HG02623 (cell line): ENCODE measurements at regions not wholly inside any gene's neighbourhood (a gene's known extent, or its start where the extent isn't known, plus 50 kb on each side); places are given as distances from the start of the nearest gene placed in this dataset.

Source experiments
- ATAC-seq: cut with Tn5 transposase; IDR thresholded peaks from one replicate; pipeline ENCODE4 v1.9.1; 2021; ENCODE audit warnings: moderate library complexity; ENCODE audit not compliant: unreplicated experiment

DNA sequence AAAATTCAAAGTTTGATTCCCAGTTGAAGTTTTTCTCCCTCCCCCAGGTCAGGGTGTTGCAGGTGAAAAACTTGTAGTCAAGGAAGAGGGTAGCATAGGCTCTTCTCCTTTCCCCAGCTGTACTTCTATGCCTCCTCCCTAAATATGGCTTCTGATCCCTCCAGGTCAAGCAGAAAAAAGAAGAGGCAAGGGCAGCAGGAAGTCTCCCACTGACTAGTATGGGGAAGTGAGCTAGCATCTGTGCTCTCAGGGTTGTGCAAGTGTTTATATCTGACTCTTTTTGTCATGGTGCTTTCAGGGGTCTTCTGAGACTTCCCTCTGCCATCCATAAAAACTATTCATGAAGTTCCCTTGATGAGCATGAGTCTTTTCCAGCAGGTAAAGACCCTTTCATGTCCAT lies 76.0 kb downstream of the ATPSCKMT start:
- ATAC-seq: no peak

DNA sequence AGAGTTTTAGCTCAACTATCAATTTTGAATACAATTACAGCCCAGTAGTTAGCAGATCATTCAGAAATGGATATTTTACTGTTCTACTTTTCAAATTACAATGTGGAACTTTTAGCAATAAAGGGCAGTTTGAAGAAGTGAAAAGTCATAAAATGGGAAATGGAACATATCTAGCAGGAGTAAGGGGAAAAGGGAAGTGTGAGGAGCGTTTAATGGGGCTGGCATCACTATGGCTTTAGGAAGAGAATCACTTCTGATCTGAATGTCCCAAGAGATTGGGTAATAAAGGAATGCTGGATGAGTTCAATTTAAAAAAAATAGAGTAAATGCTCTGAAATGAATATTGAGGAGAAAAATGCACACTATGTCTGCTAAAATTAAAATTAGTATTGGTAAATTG lies 77.4 kb downstream of the ATPSCKMT start:
- ATAC-seq: no peak

DNA sequence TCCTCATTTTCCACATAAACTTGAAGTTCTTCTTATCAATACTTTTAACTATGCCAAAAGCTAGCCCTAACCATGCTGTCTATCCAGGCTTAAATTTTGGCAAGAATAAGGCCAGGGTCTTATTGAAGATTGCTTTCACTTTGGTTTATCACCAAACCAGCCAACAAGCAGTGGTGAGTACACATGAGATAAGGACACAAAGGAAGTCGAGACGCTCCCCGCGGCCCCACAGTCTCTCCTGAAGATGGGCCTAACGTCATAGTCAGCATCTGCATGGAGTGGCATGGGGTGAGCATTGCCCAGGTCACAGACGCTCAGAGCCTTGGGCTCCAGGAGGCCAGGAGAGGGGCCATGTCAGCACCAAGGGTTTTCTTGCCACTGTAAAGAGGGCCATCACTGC lies 80.3 kb downstream of the ATPSCKMT start:
- no peak for ATAC-seq

DNA sequence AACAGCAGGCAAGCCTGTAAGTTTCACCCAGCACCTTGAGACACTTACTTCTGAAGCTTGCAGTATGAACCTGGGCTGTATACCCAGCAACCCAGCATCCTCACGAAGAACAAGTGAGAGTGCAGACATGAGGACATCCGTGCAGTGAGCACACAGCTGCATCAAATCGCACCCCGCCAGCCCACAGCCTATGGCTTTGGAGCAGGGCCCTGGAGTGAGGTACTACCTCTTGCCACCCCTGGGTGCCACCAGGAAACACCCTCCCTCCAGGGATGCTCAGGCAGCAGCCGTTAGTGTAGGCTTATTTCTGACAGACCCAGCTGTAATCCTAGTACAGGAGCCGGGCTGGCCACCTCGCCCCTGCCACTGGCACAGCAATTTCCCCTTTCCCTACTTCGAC lies 81.4 kb downstream of the ATPSCKMT start:
- ATAC-seq: no peak

DNA sequence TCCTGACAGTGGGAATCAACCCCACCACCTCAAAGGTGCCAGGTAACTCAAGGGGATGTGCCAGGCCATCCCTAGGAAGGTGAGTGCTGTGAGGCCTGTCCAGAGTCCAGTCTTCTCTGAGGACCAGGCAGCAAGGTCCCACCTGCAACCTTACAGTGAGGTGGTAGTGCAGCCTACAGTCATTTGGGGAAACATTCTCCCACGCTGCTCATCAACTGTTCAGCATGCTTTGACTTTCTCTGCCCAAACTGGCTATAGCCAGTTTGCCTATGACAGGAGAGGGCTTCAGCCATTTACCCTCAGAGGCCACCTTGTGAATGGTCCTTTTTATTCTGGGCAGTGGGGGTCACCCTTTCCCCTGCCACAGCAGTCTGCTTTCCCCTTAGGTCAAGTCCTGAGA lies 81.9 kb downstream of the ATPSCKMT start:
- ATAC-seq: no peak

DNA sequence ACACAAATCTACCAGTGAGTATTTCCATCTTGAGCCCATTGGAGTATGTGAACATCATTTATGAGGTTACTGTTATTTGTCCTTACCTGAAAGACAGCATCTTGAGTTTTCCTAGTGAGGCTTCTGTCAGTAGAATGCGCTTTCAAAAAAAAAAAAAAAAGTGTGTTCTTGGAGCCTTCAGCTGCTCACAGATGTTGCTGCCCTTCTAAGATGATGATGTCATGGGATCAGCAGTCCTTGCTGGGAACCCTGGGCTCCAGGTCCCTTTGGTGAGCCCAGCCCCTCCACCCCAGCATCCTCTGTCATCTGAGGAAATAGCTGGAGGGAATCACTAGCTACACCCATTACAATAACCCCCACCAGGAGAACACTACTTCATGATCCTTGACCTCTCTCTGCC lies 83.3 kb downstream of the ATPSCKMT start:
- no peak for ATAC-seq

DNA sequence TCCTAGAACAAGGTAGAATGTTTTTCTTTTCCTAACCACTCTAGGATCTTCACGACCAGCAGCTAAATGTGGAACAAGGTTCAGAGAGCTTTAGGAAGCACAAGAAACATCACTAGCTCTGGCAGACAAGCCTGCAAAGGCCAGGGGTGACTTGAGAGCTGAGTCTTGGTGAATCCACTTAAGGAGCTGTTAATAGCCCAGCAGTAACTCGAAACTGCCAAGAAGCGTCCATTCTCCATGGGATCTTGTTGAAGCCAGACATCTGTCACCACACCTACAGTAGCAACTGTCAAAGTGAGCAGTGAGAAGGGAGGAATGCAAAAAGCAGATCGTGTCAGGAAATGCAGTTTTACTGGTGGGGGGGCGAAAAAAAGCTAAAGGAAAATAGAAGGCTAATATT lies 87.2 kb downstream of the ATPSCKMT start:
- ATAC-seq: no peak

DNA sequence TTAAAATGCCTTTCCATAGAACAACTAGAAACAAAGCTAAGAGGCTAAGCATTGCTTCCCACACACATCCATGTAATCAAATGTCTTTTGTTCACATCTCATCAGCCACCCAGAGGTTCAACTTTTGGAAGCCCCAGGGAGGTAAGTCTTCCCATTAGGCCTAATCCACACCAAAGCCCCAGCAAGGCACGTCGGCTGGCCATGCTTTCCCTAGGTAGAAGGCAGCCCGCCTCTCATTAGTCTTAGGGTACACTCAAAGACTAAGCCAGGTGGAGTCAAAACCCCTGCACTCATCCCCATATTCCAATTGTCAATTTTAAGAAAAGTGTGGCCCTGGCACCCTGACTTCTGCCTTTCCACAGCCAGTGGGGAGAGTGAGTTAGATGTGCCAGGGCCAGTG lies 87.9 kb downstream of the ATPSCKMT start:
- no peak for ATAC-seq

DNA sequence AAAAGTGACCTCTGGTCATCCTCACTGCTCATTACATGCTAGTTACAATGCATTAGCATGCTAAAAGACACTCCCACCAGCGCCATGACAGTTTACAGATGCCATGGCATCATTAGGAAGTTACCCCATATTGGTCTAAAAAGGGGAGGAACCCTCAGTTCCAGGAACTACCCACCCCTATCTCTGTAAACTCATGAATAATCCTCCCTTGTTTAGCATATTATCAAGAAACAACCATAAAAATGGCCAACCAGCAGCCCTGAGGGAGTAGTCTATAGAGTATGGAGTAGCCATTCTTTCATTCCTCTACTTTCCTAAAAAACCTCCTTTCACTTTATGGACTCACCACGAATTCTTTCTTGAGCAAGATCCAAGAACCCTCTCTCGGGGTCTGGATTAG lies 89.4 kb downstream of the ATPSCKMT start:
- no peak for ATAC-seq

DNA sequence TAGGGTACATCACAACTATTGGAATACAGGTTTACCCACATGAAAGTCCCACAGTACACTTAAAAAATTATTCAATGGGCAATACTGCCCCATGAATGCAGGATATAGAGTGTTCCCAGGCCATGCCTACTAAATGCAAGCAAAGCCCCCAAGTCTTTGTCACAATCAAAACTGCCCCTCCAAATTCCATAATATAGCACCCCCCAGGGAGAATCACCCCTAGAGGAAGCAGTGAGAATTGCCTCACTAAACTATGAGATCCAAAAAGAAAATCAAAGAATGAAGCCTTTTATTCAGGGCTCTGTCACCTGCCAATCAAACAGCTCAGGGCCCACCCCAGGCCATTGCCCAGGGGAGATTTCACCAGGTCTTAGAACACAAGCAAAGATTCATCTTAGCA lies 90.8 kb downstream of the ATPSCKMT start:
- no peak for ATAC-seq

DNA sequence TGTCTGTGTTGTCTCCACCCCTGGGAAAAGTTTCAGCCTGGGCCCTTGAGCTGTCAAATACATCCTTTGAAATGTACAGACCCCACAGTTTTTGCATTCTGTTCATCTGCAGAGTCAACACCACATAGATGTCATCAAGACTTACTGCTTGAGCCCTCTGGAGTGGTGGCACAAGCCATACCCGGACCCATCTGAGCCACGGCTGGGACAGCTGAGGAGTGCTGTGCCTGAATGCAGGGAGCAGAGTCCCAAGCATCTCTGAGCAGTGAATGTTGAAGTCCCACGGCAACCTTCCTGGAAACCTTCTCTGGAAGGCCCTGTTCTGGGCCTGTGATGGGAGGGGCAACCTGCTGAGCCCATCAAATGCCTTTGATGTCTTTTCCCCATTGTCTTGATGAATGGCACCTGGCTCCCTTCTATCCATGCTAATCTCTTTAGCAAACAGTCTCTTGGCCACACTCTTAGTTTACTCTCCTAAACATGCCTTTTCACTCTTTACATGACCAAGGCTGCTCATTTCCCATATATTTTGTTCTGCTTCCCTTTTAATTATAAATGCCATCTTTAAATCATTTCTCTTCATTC lies 92.5 kb downstream of the ATPSCKMT start:
- ATAC-seq: no peak

DNA sequence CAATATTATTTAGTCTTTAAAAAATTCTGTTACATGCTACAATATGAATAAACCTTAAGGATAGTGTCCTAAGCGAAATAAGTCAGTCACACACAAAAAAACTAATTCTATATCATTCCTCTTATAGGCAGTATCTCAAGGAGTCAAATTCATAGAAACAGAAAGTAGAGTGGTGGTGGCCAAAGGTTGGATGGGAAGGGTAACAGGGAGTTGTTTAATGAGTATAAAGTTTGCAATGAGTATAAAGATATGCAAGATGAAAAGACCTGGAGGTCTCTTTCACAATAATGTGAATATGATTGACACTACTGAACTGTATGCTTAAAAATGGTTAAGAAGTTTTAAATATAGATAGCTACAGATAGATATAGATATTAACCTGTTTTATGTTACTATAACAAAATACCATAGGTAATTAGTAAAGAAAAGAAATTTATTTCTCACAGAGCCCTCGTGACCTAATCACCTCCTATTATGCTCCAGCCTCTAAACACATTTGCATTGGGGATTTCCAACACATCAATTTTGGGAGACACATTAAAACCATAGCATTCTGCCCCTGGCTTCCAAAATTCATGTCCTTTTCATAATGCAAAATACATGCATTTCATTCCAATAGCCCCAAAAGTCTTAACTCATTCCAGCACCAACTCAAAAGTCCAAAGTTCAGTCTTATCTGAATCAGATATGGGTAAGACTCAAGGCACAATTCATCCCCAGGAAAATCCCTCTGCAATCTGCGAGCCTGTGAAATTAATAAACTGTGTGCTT lies 93.6 kb downstream of the ATPSCKMT start:
- no peak for ATAC-seq

DNA sequence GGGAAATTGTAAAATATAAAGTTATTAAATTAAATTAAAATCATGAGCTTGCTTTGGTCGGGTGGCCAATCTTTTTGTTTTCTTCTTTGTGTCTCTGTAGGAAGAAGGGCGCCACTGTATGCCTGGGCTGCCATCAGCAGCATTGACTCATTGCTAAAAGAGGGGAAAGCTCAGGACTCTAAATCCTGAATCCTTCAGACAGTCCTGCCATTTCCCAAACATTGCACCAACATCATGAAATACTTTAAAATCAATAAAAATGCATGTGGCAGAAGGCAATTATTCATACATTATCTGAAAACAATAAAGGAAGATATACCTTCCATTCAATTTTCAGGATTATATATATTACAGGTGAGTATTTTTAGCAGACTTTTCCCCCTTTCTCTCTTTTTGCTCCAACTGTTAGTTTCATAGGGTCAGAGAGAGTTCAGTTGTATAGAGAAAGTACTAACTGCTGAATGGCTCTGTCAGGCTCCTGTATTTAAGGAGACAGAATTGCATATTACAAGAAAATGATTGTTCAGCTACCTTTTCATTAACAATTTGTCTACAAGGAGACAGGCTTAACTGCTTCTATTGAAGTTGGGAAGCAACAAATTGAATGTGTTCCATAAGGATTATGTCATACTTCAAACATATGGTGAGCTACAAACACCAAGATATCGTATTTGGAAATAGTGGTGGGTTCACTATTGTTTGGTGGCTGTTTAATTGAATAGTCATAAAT lies 95.7 kb downstream of the ATPSCKMT start:
- ATAC-seq: no peak

DNA sequence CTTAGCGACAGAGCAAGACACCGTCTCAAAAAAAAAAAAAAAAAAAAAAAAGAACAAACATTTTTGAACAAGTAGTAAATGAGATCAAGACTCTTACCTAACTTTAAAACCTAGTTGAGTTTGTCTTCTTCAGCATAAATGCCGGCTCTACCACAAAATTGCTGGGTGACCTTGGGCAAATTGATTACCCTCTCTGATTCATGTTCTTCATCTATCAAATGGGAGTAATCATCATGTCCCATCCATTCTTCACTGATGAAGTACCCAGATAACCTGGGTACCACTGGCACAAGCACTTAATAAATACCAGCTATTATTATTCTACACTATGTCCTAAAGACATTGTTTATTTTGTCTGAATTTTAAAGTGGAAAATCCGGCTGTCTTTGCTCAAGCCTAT lies 96.3 kb downstream of the ATPSCKMT start:
- ATAC-seq: no peak

DNA sequence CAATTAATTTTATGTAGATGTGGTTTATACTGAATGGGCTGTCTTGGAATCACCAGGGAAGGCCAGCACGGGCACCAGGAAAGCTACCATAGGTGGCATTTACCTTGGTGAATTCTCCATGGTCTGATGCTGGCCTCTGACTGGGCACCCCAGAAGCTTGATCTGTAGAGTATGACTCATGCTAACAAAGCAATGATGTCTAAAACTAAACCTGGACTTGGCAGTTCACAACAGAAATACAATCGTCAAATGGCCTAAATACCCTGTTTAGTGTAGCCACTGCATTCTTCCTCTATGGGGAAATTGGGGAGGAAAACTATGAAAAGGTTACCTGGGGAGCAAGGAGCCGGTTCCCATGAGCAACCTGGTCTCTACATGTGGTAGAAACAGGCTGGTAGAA lies 98.0 kb downstream of the ATPSCKMT start:
- no peak for ATAC-seq

DNA sequence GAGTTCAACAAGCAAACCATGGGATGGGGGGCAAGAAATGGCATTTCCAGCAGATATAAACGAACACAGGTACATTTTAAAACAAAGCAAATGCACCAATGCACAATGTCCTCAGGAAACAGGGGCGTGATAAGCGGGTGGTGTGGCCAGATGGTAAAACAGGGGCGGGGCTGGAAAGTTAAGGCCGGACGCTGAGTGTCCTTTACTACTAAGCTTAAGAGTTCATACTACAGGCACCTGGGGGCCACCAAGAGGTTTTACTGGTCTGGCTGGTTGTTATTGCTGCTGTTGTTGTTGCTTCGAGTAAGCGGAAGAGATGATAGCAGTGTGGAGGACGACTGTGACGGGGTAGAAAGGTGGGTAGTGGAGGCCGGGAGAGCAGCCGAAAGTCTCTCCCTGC lies 99.8 kb downstream of the ATPSCKMT start:
- ATAC-seq: no peak

DNA sequence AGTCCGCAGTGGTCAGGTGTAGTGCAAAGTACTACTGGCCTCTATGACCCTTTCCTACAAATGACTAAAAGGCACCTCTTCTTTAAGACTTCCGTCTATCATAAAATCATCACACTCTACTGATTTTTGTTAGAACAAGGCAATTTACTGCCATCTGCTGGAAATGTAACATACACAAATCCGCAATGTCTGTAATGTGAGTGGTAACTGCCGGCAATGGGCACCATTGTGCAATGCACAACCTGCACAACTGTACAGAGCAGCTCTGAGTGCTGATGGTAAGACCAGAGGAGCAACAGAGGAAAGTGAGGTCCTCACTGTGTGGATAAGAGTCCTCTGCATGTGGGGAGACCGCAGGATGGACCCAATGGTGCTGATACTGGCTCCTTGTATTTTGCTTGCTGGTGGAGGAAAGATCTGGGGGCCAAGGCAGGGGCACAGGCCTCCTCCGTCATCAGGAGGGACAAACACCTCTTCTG lies 103.7 kb downstream of the ATPSCKMT start:
- no peak for ATAC-seq

DNA sequence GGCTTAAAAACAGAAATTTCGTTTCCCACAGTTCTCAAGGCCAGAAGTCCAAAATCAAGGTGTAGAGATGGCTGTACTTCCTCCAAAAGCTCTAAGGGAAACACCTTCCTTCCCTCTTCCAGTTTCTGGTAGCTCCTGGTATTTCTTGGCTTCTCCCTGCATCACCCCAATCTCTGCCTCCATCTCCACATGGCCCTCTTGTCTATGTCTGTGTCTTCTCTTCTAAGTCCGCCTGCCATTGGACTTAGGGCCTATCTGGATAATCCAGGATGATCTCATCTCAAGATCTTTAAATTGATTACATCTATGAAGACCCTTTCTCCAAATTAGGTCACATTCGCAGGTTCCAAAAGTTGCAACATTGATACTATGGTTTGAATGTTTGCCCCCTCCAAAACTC lies 105.6 kb downstream of the ATPSCKMT start:
- no peak for ATAC-seq

DNA sequence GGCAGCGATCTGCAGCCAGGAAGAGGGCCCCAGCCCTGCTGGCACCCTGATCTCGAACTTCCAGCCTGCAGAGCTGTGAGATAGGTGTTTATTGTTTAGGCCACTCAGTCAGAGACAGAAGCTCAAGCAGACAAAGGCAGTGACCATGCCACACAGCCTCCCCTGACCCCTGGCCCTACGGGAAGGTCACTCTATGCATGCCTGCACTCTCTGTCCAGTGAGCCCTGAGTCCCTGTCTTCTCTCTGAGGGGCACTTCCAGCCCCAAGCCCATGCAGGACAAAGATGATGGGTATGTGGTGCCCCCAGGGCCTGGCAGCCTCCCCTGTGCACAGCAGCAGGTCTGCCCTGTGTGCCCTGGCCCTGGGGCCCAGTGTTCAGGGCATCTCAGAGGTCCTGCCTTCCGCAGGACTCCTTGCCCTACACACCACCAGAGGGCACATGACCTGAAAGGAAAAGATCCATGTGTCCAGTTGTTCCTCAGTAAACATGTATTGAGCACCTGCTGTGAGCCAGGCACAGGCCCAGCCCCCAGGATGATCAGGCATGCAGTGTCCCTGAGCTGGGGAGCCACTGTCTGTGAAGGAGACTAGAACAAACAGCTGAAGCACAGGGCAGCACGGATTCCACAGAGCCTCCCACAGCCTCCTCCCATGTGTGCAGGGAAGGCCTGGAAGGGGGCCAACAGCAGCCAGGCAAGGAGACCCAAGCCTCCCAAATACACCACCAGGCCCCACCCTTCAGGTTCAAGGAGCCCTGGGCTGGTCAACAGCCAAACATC lies 109.3 kb downstream of the ATPSCKMT start:
- ATAC-seq: no peak

DNA sequence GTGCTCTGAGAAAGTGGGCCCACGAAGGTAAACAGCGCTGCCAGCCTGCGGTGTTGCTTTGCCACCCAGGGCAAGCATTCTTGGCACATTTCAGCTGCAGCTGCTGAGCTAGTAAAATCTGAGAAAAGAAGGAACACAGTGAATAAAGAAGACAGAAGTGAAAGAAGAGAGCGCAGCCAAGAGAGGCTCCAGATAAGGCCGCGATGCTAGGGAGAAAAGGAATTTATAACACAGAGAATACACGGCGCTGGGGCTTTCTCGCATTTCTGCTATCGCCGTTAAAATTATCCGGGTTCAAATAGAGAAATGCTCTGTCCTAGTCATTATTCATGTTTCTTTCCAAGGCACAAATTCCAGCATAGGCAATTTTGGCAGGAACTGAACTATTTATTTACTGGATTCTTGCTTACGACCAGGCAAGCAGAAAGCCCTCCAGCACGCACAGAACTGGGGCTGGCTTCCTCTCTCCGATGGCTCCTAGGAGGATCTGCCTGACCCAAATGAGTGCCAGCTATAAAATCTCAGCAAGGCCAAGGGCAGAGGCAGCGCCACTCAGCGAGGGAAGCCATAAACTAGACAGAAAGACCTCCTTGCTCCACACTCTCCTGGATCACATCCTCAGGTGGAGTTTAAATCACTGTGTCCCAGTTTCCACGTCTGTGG lies 111.2 kb downstream of the ATPSCKMT start:
- ATAC-seq: no peak

DNA sequence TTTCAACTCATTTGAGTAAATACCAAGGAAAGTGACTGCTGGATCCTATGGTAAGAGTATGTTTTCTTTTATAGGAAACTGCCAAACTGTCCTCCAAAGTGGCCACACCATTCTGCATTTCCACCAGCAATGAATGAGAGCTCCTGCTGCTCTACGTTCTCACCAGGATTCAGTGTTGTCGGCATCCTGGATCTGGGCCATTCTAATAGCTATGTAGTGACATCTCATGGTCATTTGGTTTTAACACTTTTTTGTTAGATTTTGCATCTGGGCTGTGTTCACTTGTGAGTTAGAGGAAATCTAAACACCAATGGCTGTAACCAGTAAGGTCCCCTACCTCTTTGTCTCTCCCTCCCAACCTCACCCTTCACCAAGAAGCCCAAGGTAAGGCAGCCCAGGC lies 115.9 kb downstream of the ATPSCKMT start:
- ATAC-seq: no peak
